ENCODE measurements at regions not wholly inside any gene's neighbourhood (a gene's known extent, or its start where the extent isn't known, plus 50 kb on each side); places are given as distances from the start of the nearest gene placed in this dataset.

DNA sequence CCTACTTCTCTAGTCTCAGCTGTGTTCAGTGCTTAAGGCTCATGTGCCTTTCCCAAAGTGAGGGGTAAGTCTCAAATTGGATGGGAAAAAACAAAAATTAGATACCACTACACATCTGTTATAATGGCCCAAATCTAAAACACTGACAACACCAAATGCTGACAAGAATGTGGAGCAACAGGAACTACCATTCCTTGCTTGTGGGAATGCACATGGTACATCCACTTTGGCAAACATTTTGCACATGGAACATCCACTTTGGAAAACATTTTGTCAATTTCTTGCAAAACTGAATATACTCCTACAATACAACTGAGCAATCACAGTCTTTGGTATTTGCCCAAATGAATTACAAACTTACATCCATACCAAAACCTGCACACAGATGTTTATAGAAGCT, 109.3 kb downstream of the TENT5A start:
- TF ChIP-seq POLR2A (IDR thresholded peaks at IDR 0.05) (no peak), POLR2AphosphoS5 (IDR thresholded peaks at IDR 0.05) (no peak)
- TF ChIP-seq, protein P1, sequence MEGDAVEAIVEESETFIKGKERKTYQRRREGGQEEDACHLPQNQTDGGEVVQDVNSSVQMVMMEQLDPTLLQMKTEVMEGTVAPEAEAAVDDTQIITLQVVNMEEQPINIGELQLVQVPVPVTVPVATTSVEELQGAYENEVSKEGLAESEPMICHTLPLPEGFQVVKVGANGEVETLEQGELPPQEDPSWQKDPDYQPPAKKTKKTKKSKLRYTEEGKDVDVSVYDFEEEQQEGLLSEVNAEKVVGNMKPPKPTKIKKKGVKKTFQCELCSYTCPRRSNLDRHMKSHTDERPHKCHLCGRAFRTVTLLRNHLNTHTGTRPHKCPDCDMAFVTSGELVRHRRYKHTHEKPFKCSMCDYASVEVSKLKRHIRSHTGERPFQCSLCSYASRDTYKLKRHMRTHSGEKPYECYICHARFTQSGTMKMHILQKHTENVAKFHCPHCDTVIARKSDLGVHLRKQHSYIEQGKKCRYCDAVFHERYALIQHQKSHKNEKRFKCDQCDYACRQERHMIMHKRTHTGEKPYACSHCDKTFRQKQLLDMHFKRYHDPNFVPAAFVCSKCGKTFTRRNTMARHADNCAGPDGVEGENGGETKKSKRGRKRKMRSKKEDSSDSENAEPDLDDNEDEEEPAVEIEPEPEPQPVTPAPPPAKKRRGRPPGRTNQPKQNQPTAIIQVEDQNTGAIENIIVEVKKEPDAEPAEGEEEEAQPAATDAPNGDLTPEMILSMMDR (IDR thresholded peaks at IDR 0.05) = no peak

Measured in prostate gland (tissue), 2 donors.